ENCODE measurements at regions not wholly inside any gene's neighbourhood (a gene's known extent, or its start where the extent isn't known, plus 50 kb on each side); places are given as distances from the start of the nearest gene placed in this dataset.

DNA sequence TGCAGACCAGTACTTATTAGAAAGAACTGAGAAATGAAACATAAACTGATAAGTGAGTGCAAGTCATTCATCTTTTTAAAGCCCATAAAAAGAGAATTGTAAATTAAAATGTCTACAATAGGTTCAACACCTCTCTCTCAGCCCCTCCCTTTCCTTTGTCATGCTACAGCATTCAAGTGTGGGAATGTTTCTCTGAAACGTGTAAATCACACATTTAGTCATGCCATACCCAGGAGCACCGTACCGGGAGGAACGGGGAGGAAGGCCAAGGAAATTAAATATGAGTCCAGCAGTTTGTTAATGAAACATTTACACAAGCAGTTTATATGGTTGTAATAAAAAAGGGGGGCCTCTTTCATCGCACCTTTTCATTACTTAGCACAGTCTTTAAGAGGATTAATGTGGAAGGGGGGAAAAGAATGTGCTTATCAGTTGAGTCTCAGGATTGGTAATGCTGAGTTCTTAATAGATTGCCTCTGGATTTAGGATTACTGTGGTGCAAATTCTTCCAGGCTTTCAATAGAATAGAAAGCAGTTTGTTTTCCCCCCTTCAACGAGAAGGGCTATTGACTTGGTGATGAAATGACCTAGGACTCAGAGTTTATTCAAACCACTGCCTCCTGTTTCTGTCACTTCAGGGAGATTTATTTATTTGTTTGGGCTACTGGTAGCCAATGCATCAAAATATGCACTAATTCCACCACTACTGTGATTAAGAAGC lies 176.0 kb upstream of the ZNF608 start:
- ATAC-seq (ENCODE audit: insufficient read depth, low FRiP score): no peak
- 55 to 78% methylated on average over 6 of the region's 6 CpGs for WGBS, 2 donors
- DNase-seq: no peak

DNA sequence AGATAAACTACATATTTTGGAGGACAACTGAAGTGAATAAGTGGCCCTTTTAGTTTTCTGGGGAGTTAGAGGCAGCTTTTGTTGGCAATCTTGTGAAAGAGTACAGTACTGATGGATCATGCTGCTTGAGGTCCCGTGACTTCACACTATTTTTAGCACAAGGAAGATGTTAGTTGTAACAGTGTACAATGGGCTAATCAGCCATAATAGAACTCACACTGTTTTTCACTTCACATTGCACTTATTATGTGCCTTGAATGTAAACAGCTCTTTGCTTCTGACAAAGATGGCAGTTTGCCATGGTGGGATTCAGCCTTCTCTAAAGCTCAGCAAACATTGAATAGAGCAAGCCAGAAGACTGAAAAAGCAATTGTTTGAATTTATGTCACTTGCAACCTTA lies 176.7 kb upstream of the ZNF608 start:
- no peak overlapping the region for H3K9ac ChIP-seq (ENCODE audit: insufficient read depth in 1 of 2, low read length in 2 of 2)
- DNase-seq (peak; percentile 73 to 97 (median 93)), ATAC-seq (ENCODE audit: insufficient read depth, low FRiP score) (no peak)
- H3K4me1 ChIP-seq (ENCODE audit: control insufficient read depth in 5 of 5, insufficient read depth in 5 of 5, low read length in 5 of 5): peaks cover 0 to 30% (median 9%) of the 10 kb centered on the region in 5 donors
- WGBS, 2 donors: 7 to 23% methylated on average over 1 of the region's 1 CpG
- H3K9me3 ChIP-seq (ENCODE audit: control insufficient read depth in 4 of 4, insufficient read depth in 3 of 4, low read length in 3 of 4): no peaks in the 10 kb centered on the region
- H3K27me3 ChIP-seq (ENCODE audit: control insufficient read depth in 3 of 3, insufficient read depth in 3 of 3, low read length in 2 of 3): no peaks in the 10 kb centered on the region
- H3K27ac ChIP-seq (ENCODE audit: low read depth in 1 of 2, low read length in 1 of 2): no peak overlapping the region
- H3K4me3 ChIP-seq: no peak overlapping the region
- no peaks in the 10 kb centered on the region for H3K36me3 ChIP-seq (ENCODE audit: control insufficient read depth in 4 of 4, insufficient read depth in 4 of 4, low read length in 4 of 4)
- TF ChIP-seq, protein P1, sequence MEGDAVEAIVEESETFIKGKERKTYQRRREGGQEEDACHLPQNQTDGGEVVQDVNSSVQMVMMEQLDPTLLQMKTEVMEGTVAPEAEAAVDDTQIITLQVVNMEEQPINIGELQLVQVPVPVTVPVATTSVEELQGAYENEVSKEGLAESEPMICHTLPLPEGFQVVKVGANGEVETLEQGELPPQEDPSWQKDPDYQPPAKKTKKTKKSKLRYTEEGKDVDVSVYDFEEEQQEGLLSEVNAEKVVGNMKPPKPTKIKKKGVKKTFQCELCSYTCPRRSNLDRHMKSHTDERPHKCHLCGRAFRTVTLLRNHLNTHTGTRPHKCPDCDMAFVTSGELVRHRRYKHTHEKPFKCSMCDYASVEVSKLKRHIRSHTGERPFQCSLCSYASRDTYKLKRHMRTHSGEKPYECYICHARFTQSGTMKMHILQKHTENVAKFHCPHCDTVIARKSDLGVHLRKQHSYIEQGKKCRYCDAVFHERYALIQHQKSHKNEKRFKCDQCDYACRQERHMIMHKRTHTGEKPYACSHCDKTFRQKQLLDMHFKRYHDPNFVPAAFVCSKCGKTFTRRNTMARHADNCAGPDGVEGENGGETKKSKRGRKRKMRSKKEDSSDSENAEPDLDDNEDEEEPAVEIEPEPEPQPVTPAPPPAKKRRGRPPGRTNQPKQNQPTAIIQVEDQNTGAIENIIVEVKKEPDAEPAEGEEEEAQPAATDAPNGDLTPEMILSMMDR (IDR thresholded peaks at IDR 0.05; ENCODE audit: control extremely low read depth, extremely low read depth): no peak

More for the DNA sequence above, 176.0 kb upstream of the ZNF608 start:
- peaks cover 0 to 30% (median 9%) of the 10 kb centered on the region in 5 donors for H3K4me1 ChIP-seq (ENCODE audit: control insufficient read depth in 5 of 5, insufficient read depth in 5 of 5, low read length in 5 of 5)
- H3K4me3 ChIP-seq: no peak overlapping the region
- no peak overlapping the region for H3K9ac ChIP-seq (ENCODE audit: insufficient read depth in 1 of 2, low read length in 2 of 2)
- no peak overlapping the region for H3K27ac ChIP-seq (ENCODE audit: low read depth in 1 of 2, low read length in 1 of 2)
- no peaks in the 10 kb centered on the region for H3K9me3 ChIP-seq (ENCODE audit: control insufficient read depth in 4 of 4, insufficient read depth in 3 of 4, low read length in 3 of 4)
- TF ChIP-seq, protein P1 (IDR thresholded peaks at IDR 0.05; ENCODE audit: control extremely low read depth, extremely low read depth): no peak
- H3K27me3 ChIP-seq (ENCODE audit: control insufficient read depth in 3 of 3, insufficient read depth in 3 of 3, low read length in 2 of 3): no peaks in the 10 kb centered on the region
- H3K36me3 ChIP-seq (ENCODE audit: control insufficient read depth in 4 of 4, insufficient read depth in 4 of 4, low read length in 4 of 4): no peaks in the 10 kb centered on the region

DNA sequence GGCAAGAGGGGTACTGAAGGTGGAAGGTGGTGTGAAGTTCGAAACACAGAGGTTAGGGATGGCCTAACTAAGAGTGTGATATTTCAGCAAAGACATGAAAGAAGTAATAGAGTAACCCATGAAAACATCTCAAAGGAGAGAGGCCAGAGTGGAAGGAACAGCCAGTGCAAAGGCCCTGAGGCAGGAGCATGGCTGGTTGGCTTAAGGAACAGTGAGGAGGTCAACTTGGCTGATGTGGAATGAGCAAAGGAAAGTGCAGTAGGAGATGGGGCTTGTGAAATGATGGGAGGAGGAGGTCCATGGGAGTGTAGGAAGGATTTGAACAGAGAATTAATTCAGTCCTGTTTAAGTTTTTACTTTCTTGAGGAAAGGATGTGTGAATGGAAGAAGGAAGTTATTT lies 178.3 kb upstream of the ZNF608 start:
- TF ChIP-seq, protein P1 (IDR thresholded peaks at IDR 0.05; ENCODE audit: control extremely low read depth, extremely low read depth): no peak
- Histone ChIP-seq H3K9ac (ENCODE audit: insufficient read depth in 1 of 2, low read length in 2 of 2) (no peak overlapping the region), H3K27ac (ENCODE audit: low read depth in 1 of 2, low read length in 1 of 2) (no peak overlapping the region), H3K4me3 (no peak overlapping the region), H3K9me3 (ENCODE audit: control insufficient read depth in 4 of 4, insufficient read depth in 3 of 4, low read length in 3 of 4) (no peaks in the 10 kb centered on the region), H3K4me1 (ENCODE audit: control insufficient read depth in 5 of 5, insufficient read depth in 5 of 5, low read length in 5 of 5) (peaks cover 0 to 28% (median 9%) of the 10 kb centered on the region in 5 donors), H3K36me3 (ENCODE audit: control insufficient read depth in 4 of 4, insufficient read depth in 4 of 4, low read length in 4 of 4) (no peaks in the 10 kb centered on the region), H3K27me3 (ENCODE audit: control insufficient read depth in 3 of 3, insufficient read depth in 3 of 3, low read length in 2 of 3) (no peaks in the 10 kb centered on the region)
- no peak for ATAC-seq (ENCODE audit: insufficient read depth, low FRiP score)
- DNase-seq: no peak
- WGBS, 2 donors: 100% methylated on average over 1 of the region's 1 CpG

Data from lung (tissue), 11 donors.